CD4-positive, alpha-beta T cell (primary cell): ENCODE measurements at regions not wholly inside any gene's neighbourhood (a gene's known extent, or its start where the extent isn't known, plus 50 kb on each side); places are given as distances from the start of the nearest gene placed in this dataset.

Source experiments
- ATAC-seq: fragments of 200-7000 bp; cut with Tn5 transposase; one replicate; pipeline ENCODE4 v1.10.0; 2022; ENCODE audit warnings: mild to moderate bottlenecking; ENCODE audit not compliant: poor library complexity
- CTCF ChIA-PET: fragments of 350-600 bp; sonication (Branson Sonifier 250); formaldehyde crosslinking; loops from one replicate; lab custom pipeline; 2021; ENCODE audit warnings: antibody characterized with exemption, inconsistent platforms; lab: Charles Lee
- POLR2A ChIA-PET: fragments of 350-600 bp; sonication (Branson Sonifier 250); formaldehyde crosslinking; loops from one replicate; lab custom pipeline; 2021; ENCODE audit warnings: antibody characterized with exemption, inconsistent platforms; lab: Charles Lee
- DNase-seq, 14 experiments: peaks; one replicate each; pipeline ENCODE4 v3.0.0-alpha.2; 2013 to 2020; ENCODE audit warnings: mixed read lengths in 2 of 14
- H3K27ac ChIP-seq, 2 donors: one replicate each; pipeline versions ENCODE4 v1.5.1 to v1.7.0; 2013; ENCODE audit warnings: low read length in 2 of 2, low read depth in 1 of 2, mild to moderate bottlenecking in 1 of 2
- H3K27me3 ChIP-seq, 2 experiments: 1 replicate in 1 of 2; 2 replicates in 1 of 2; pipeline versions ENCODE4 v1.6.1 to v1.7.0; 2013; ENCODE audit warnings: low read length in 2 of 2, control low read depth in 1 of 2, mild to moderate bottlenecking in 1 of 2, moderate library complexity in 1 of 2; ENCODE audit not compliant: insufficient read depth in 2 of 2, control insufficient read depth in 1 of 2
- H3K36me3 ChIP-seq: one replicate; pipeline ENCODE4 v1.6.1; 2013; ENCODE audit warnings: low read length, control low read depth; ENCODE audit not compliant: insufficient read depth
- H3K4me1 ChIP-seq: one replicate; pipeline ENCODE4 v1.6.1; 2013; ENCODE audit warnings: low read length, control low read depth; ENCODE audit not compliant: insufficient read depth
- H3K4me3 ChIP-seq: one replicate; pipeline ENCODE4 v1.5.1; 2013; ENCODE audit warnings: mild to moderate bottlenecking, low read length, moderate library complexity
- H3K9me3 ChIP-seq, 2 experiments: 1 replicate in 1 of 2; 2 replicates in 1 of 2; pipeline versions ENCODE4 v1.6.1 to v1.7.0; 2013; ENCODE audit warnings: low read length in 2 of 2, mild to moderate bottlenecking in 2 of 2, control low read depth in 1 of 2, moderate library complexity in 1 of 2; ENCODE audit not compliant: control insufficient read depth in 1 of 2, insufficient read depth in 1 of 2
- H3K27ac Mint-ChIP-seq: one replicate; pipeline ENCODE4 v1.8.0; 2020; ENCODE audit warnings: mixed read lengths
- H3K27me3 Mint-ChIP-seq: one replicate; pipeline ENCODE4 v1.8.0; 2021; ENCODE audit warnings: mixed read lengths
- H3K36me3 Mint-ChIP-seq: one replicate; pipeline ENCODE4 v1.8.0; 2021; ENCODE audit warnings: low read depth, mixed read lengths
- H3K4me1 Mint-ChIP-seq: one replicate; pipeline ENCODE4 v1.8.0; 2021; ENCODE audit warnings: low read depth, mixed read lengths
- H3K4me3 Mint-ChIP-seq: one replicate; pipeline ENCODE4 v1.8.0; 2020; ENCODE audit warnings: mild to moderate bottlenecking, mixed read lengths
- H3K9me3 Mint-ChIP-seq: one replicate; pipeline ENCODE4 v1.8.0; 2020; ENCODE audit warnings: mixed read lengths
- intact Hi-C, 2 experiments: fragments of 100-400 bp; cut with DNase I in 1 of 2; cut with micrococcal nuclease in 1 of 2; formaldehyde crosslinking; loops; one replicate each; pipeline versions ENCODE4 v1.15.1 to v1.9.0; 2023 to 2025; cut with DNase I, micrococcal nuclease
- TF ChIP-seq, protein P1 (sequence below): fragments of 200-600 bp; IDR thresholded peaks from one replicate; pipeline ENCODE4 v1.8.0; 2022; ENCODE audit warnings: antibody characterized with exemption, mild to moderate bottlenecking

DNA sequence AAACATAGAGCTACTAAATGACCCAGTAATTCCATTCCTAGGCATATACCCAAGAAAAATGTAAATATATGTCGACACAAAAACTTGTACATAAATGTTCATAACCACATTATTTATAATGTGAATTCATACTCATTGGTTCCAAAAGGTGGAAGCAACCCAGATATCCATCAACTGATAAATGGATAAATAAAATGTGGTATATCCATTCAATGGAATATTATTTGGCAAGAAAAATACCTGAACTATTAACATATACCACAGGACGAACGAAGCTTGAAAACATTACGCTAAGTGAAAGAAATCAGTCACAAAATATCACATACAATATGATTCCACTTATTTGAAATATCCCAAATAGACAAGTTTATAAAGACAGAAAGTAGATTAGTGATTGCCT is 99.0 kb upstream of the SOX5 start:
- Mint-ChIP-seq H3K27me3 (no peaks in the 10 kb centered on the region), H3K36me3 (no peaks in the 10 kb centered on the region), H3K4me1 (no peaks in the 10 kb centered on the region), H3K9me3 (peaks cover 4% of the 10 kb centered on the region), H3K27ac (no peak overlapping the region), H3K4me3 (no peak overlapping the region)
- intact Hi-C loops = no loop called here
- H3K27ac ChIP-seq = no peak overlapping the region
- ATAC-seq (no peak), DNase-seq (no peak)
- ChIA-PET CTCF (no interaction called here), POLR2A (no interaction called here)
- no peaks in the 10 kb centered on the region for H3K27me3 ChIP-seq
- no peak overlapping the region for H3K4me3 ChIP-seq
- TF ChIP-seq, protein P1, sequence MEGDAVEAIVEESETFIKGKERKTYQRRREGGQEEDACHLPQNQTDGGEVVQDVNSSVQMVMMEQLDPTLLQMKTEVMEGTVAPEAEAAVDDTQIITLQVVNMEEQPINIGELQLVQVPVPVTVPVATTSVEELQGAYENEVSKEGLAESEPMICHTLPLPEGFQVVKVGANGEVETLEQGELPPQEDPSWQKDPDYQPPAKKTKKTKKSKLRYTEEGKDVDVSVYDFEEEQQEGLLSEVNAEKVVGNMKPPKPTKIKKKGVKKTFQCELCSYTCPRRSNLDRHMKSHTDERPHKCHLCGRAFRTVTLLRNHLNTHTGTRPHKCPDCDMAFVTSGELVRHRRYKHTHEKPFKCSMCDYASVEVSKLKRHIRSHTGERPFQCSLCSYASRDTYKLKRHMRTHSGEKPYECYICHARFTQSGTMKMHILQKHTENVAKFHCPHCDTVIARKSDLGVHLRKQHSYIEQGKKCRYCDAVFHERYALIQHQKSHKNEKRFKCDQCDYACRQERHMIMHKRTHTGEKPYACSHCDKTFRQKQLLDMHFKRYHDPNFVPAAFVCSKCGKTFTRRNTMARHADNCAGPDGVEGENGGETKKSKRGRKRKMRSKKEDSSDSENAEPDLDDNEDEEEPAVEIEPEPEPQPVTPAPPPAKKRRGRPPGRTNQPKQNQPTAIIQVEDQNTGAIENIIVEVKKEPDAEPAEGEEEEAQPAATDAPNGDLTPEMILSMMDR = no peak
- no peaks in the 10 kb centered on the region for H3K4me1 ChIP-seq
- no peaks in the 10 kb centered on the region for H3K36me3 ChIP-seq
- no peaks in the 10 kb centered on the region for H3K9me3 ChIP-seq

DNA sequence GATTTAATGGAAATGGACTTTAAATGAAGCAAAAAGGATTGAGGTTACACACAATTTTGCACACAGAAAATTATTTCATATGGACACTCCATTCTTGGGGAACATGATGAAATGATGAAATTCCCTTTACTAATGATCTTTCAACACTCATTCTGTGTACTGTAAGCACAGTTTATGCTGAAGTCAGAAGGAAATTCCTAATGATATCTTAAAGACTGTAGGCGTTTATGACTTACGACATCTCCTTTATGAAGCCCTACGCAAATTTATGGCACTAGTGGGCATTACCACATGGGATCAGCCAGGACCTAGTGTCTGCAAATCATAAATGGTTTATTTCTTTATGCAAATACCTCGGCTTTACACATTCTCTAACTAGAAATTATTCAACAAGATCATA is 97.9 kb upstream of the SOX5 start:
- ChIA-PET POLR2A (no interaction called here), CTCF (no interaction called here)
- Mint-ChIP-seq H3K36me3 (no peaks in the 10 kb centered on the region), H3K27ac (no peak overlapping the region), H3K9me3 (peaks cover 4% of the 10 kb centered on the region), H3K4me1 (no peaks in the 10 kb centered on the region), H3K27me3 (no peaks in the 10 kb centered on the region), H3K4me3 (no peak overlapping the region)
- TF ChIP-seq, protein P1 = no peak
- Histone ChIP-seq H3K27ac (no peak overlapping the region), H3K9me3 (no peaks in the 10 kb centered on the region), H3K27me3 (no peaks in the 10 kb centered on the region), H3K36me3 (no peaks in the 10 kb centered on the region), H3K4me1 (no peaks in the 10 kb centered on the region), H3K4me3 (no peak overlapping the region)
- ATAC-seq (no peak), DNase-seq (no peak)
- intact Hi-C loops = no loop called here

DNA sequence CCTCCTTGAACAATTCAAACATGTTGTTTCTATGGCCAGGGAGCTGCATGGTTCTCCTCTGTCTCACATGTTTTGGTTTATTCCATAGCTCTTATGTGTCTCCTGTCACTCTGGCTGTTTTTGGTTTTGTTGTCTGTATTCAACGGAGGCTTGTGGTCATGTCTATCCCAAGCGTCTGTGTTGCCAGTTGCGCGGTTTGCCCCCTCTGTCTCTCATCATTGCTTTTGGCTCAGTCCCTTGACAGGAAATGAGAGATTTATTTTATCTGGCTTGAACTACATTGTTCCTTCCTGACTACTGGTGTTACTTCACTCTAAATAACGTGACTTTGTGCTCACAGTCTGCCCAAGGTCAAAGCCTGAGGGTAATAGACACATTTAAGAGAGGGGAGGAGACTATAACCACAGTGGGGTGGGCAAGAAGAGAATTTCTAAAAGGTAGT is 96.4 kb upstream of the SOX5 start:
- TF ChIP-seq, protein P1 = no peak
- ChIA-PET POLR2A (no interaction called here), CTCF (no interaction called here)
- DNase-seq (no peak), ATAC-seq (no peak)
- no peaks in the 10 kb centered on the region for H3K27me3 ChIP-seq
- Mint-ChIP-seq H3K4me1 (no peaks in the 10 kb centered on the region), H3K27me3 (no peaks in the 10 kb centered on the region), H3K27ac (no peak overlapping the region), H3K4me3 (no peak overlapping the region), H3K36me3 (no peaks in the 10 kb centered on the region), H3K9me3 (peaks cover 2% of the 10 kb centered on the region)
- no peaks in the 10 kb centered on the region for H3K36me3 ChIP-seq
- intact Hi-C loops = no loop called here
- H3K9me3 ChIP-seq = no peaks in the 10 kb centered on the region
- no peak overlapping the region for H3K4me3 ChIP-seq
- no peaks in the 10 kb centered on the region for H3K4me1 ChIP-seq
- no peak overlapping the region for H3K27ac ChIP-seq
